Testis (tissue), 2 donors: ENCODE measurements at regions not wholly inside any gene's neighbourhood (a gene's known extent, or its start where the extent isn't known, plus 50 kb on each side); places are given as distances from the start of the nearest gene placed in this dataset.
A peak's percentile ranks its signal among the peaks of the same experiment; 100 is the strongest.

Experiments used
- DNase-seq: peaks from one replicate; pipeline ENCODE4 v3.0.0-alpha.2; 2019
- H3K27ac ChIP-seq, 2 donors: fragments of 200-600 bp; sonication (generic); one replicate each; pipeline ENCODE4 v1.5.1; 2019
- H3K27me3 ChIP-seq: fragments of 200-600 bp; sonication (generic); one replicate; pipeline ENCODE4 v1.5.1; 2019
- H3K36me3 ChIP-seq: fragments of 200-600 bp; sonication (generic); one replicate; pipeline ENCODE4 v1.5.1; 2017; ENCODE audit warnings: low read depth; ENCODE audit errors: missing control alignments
- H3K4me1 ChIP-seq: fragments of 200-600 bp; sonication (generic); one replicate; pipeline ENCODE4 v1.5.1; 2019
- H3K4me3 ChIP-seq, 2 donors: fragments of 200-600 bp; sonication (generic); one replicate each; pipeline ENCODE4 v1.5.1; 2017 to 2019
- H3K9me3 ChIP-seq: fragments of 200-600 bp; sonication (generic); one replicate; pipeline ENCODE4 v1.5.1; 2017
- CTCF ChIP-seq, 3 experiments: fragments of 450-650 bp in 2 of 3; fragments of 200-600 bp in 1 of 3; sonication (generic) in 1 of 3; IDR thresholded peaks; one replicate each; pipeline ENCODE4 v1.5.1; 2016 to 2019; ENCODE audit warnings: antibody characterized with exemption in 3 of 3, mild to moderate bottlenecking in 2 of 3, moderate library complexity in 1 of 3
- POLR2A ChIP-seq: fragments of 450-650 bp; IDR thresholded peaks from one replicate; pipeline ENCODE4 v1.6.1; 2017; ENCODE audit warnings: antibody characterized with exemption, mild to moderate bottlenecking, moderate library complexity
- WGBS, 2 donors: methylation state at CpG; one replicate each; pipeline ENCODE4 v1.1.5; 2018; 5-methylcytosine and 5-hydroxymethylcytosine counted together
- intact Hi-C: fragments of 100-400 bp; cut with DNase I; formaldehyde crosslinking; loops from one replicate; pipeline ENCODE4 v1.15.1; 2023; ENCODE audit warnings: low total_unique reads

- no peak overlapping the region for H3K27ac ChIP-seq
- H3K4me1 ChIP-seq: no peaks in the 10 kb centered on the region
- no peak for TF ChIP-seq CTCF (IDR thresholded peaks at IDR 0.05)
- TF ChIP-seq POLR2A: no peak
- no peak for DNase-seq
- H3K27me3 ChIP-seq: no peaks in the 10 kb centered on the region
- no peaks in the 10 kb centered on the region for H3K9me3 ChIP-seq
- H3K4me3 ChIP-seq: no peak overlapping the region
- WGBS, 2 donors: 98 to 100% methylated on average over 1 of the region's 1 CpG
- no peaks in the 10 kb centered on the region for H3K36me3 ChIP-seq
- intact Hi-C loops: no loop called here
Measured at GRCh38 chr5:82374637-82375036, 96.5 kb upstream of the RPS23 start.

GRCh38 chr5:82367930-82368329, 89.8 kb upstream of the RPS23 start:
- no peak for DNase-seq
- no peak overlapping the region for H3K4me3 ChIP-seq
- intact Hi-C loops: no loop called here
- TF ChIP-seq POLR2A: no peak
- TF ChIP-seq CTCF (IDR thresholded peaks at IDR 0.05): no peak
- no peaks in the 10 kb centered on the region for H3K27me3 ChIP-seq
- H3K4me1 ChIP-seq: no peaks in the 10 kb centered on the region
- no peaks in the 10 kb centered on the region for H3K36me3 ChIP-seq
- WGBS, 2 donors: 75 to 85% methylated on average over 1 of the region's 1 CpG
- H3K27ac ChIP-seq: no peak overlapping the region
- no peaks in the 10 kb centered on the region for H3K9me3 ChIP-seq

DNA sequence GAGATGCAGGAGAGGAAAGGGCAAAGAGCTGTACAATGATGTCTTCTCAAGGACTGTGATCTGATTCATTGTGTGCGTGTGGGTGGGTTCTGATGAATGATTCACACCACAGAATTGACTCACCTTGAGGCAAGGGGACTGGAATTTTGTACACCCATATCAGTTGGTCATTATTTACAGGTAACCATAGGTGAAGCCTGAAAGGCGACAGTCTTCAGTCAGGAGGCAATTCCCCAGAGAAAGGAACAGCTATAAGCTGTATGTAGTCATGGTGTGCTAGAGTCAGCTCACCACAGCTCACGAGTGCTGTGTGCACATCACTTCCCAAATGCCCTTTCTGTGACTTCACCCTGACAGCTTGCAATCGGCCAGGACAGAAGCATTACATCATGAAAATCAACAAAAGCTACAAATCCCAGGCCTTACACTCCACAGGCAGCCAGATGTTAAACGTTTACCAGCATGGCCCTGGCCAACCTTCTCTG, 87.6 kb upstream of the RPS23 start:
- H3K27me3 ChIP-seq: no peaks in the 10 kb centered on the region
- H3K27ac ChIP-seq: no peak overlapping the region
- no peaks in the 10 kb centered on the region for H3K4me1 ChIP-seq
- H3K36me3 ChIP-seq: no peaks in the 10 kb centered on the region
- 70 to 93% methylated on average over 3 to 5 of the region's 5 CpGs for WGBS, 2 donors
- DNase-seq: no peak
- no peak overlapping the region for H3K4me3 ChIP-seq
- TF ChIP-seq POLR2A: no peak
- no peak for TF ChIP-seq CTCF (IDR thresholded peaks at IDR 0.05)
- H3K9me3 ChIP-seq: no peaks in the 10 kb centered on the region
- intact Hi-C loops: no loop called here

DNA sequence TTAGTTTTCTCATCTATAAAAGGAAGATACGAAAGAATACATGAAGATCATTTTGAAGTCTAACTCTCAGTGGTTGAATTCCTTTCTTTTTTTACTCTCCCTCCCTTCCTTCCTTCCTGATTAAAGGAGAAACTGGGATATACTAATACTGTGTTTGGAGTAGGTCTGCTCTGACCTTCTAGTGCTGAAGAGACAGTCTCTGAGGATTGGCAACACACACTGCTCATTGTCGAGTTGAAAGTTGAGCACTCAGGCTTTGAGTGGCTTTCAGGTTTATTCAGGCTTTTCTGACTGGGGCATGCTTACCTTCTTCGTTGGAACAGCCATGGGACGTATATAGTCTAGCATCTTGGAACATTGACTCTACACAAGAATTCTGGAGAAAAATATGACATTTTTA, 86.9 kb upstream of the RPS23 start:
- H3K36me3 ChIP-seq: no peaks in the 10 kb centered on the region
- no peaks in the 10 kb centered on the region for H3K27me3 ChIP-seq
- TF ChIP-seq CTCF (IDR thresholded peaks at IDR 0.05) (no peak), POLR2A (no peak)
- no peak overlapping the region for H3K27ac ChIP-seq
- 68 to 74% methylated on average over 4 of the region's 4 CpGs for WGBS, 2 donors
- H3K9me3 ChIP-seq: no peaks in the 10 kb centered on the region
- intact Hi-C loops: no loop called here
- no peak for DNase-seq
- H3K4me1 ChIP-seq: no peaks in the 10 kb centered on the region
- H3K4me3 ChIP-seq: no peak overlapping the region

DNA sequence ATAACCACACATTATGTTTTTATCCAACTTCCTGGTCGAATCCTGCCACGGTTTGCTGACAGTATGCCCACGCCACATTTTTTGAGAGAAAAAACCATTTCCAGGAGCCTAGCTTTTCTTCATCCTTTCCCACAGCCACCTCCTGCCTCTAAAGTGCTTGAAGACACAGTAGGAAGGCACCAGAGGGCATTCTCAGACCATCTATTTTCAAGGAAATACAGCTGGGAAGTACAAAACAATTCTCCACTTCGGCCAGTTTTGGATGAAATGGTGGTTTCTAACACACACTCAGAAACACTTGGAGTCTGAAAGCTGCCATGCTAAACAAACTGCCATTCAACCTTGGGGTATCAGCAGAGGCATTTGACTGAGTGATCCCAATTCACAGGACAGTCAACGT, 86.3 kb upstream of the RPS23 start:
- no peak overlapping the region for H3K27ac ChIP-seq
- H3K9me3 ChIP-seq: no peaks in the 10 kb centered on the region
- H3K4me3 ChIP-seq: no peak overlapping the region
- peak; percentile 40 for DNase-seq
- intact Hi-C loops: no loop called here
- peak in 2 of 3 experiments; percentile 15 to 36 for TF ChIP-seq CTCF (IDR thresholded peaks at IDR 0.05)
- TF ChIP-seq POLR2A: no peak
- WGBS, 2 donors: 44 to 52% methylated on average over 5 of the region's 5 CpGs
- H3K4me1 ChIP-seq: no peaks in the 10 kb centered on the region
- no peaks in the 10 kb centered on the region for H3K27me3 ChIP-seq
- no peaks in the 10 kb centered on the region for H3K36me3 ChIP-seq
